Keratinocyte (primary cell): ENCODE measurements at regions not wholly inside any gene's neighbourhood (a gene's known extent, or its start where the extent isn't known, plus 50 kb on each side); places are given as distances from the start of the nearest gene placed in this dataset.

Source experiments
- CTCF ChIP-seq, 3 experiments: IDR thresholded peaks in 1 of 3; conservative IDR thresholded peaks in 1 of 3; optimal IDR thresholded peaks in 1 of 3; 2 replicates in 2 of 3; 3 replicates in 1 of 3; pipeline versions ENCODE3 to v1.5.1; 2011; ENCODE audit warnings: low read length in 3 of 3, mild to moderate bottlenecking in 3 of 3, moderate library complexity in 2 of 3, control low read depth in 1 of 3, inconsistent platforms in 1 of 3; ENCODE audit not compliant: insufficient read depth in 2 of 3; ENCODE audit errors: extremely low read depth in 1 of 3
- EZH2 ChIP-seq: IDR thresholded peaks from one replicate; pipeline ENCODE4 v1.6.1; 2012; ENCODE audit warnings: inconsistent platforms, mild to moderate bottlenecking, low read length, moderate library complexity

- TF ChIP-seq CTCF (optimal IDR thresholded peaks at IDR 0.05 in 1 of 3, IDR thresholded peaks at IDR 0.05 in 1 of 3, conservative IDR thresholded peaks at IDR 0.05 in 1 of 3; ENCODE audit: extremely low read depth in 1 of 3, insufficient read depth in 2 of 3, low read length in 3 of 3) = no peak
- TF ChIP-seq EZH2 = no peak
Observed at GRCh38 chr1:185526344-185527307, 207.6 kb upstream of the HMCN1 start.
